B cell (primary cell): ENCODE measurements at regions not wholly inside any gene's neighbourhood (a gene's known extent, or its start where the extent isn't known, plus 50 kb on each side); places are given as distances from the start of the nearest gene placed in this dataset.

Experiments used
- EZH2 ChIP-seq: IDR thresholded peaks from 2 replicates; pipeline ENCODE4 v1.6.1; 2012; ENCODE audit warnings: borderline replicate concordance, low read depth, mild to moderate bottlenecking, moderate library complexity, low read length; ENCODE audit not compliant: insufficient read depth, poor library complexity, severe bottlenecking
- TF ChIP-seq, protein P1 (sequence below): fragments of 200-600 bp; IDR thresholded peaks from one replicate; pipeline ENCODE4 v1.8.0; 2022; ENCODE audit warnings: antibody characterized with exemption, mild to moderate bottlenecking

DNA sequence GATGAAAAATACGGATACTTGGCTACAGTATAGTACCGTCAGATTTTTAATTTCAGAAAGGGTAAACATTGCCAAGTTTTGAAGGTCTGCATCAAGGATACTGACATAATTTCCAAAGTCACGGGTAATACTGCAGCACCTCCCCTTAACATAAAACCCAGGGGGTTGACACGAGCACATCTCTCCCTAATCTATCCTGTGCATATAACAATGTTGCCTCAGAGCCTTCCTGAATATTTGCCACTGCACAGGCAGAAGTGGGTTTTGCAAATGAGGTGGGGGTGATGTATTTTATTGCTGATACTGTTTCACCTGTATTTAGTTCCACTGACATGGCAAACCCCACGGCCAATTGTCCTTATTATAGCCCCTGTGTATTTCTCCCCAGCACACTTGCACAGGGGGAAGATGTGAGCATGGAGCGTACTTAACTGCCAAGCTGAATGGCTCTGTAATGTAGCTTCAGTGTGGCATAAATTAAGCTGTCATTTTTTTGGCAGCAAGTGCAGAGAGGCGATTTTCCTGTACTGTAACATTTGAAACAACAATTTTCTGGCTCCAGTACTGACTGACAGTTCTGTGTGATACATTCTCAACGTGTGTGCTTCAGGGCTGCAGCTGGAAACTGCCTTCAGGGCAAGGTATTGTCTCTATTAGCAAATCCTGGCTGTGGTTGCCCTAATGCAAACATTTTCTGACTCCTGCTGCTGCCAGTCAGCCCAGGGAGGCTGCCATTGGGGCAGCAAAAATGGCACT lies 299.6 kb upstream of the SP4 start:
- TF ChIP-seq, protein P1, sequence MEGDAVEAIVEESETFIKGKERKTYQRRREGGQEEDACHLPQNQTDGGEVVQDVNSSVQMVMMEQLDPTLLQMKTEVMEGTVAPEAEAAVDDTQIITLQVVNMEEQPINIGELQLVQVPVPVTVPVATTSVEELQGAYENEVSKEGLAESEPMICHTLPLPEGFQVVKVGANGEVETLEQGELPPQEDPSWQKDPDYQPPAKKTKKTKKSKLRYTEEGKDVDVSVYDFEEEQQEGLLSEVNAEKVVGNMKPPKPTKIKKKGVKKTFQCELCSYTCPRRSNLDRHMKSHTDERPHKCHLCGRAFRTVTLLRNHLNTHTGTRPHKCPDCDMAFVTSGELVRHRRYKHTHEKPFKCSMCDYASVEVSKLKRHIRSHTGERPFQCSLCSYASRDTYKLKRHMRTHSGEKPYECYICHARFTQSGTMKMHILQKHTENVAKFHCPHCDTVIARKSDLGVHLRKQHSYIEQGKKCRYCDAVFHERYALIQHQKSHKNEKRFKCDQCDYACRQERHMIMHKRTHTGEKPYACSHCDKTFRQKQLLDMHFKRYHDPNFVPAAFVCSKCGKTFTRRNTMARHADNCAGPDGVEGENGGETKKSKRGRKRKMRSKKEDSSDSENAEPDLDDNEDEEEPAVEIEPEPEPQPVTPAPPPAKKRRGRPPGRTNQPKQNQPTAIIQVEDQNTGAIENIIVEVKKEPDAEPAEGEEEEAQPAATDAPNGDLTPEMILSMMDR = no peak
- TF ChIP-seq EZH2 = no peak
